ENCODE measurements at regions not wholly inside any gene's neighbourhood (a gene's known extent, or its start where the extent isn't known, plus 50 kb on each side); places are given as distances from the start of the nearest gene placed in this dataset.

- H2BK120ac ChIP-seq (ENCODE audit: low read depth, low read length) = no peak overlapping the region
- H3K23ac ChIP-seq (ENCODE audit: low read depth, low read length, poor library complexity) = no peak overlapping the region
- no peak overlapping the region for H3K4me3 ChIP-seq (ENCODE audit: low read length in 2 of 2)
- no peak overlapping the region for H4K8ac ChIP-seq (ENCODE audit: low read depth, low read length)
- H3K9ac ChIP-seq (ENCODE audit: low read depth, low read length, poor library complexity) = no peak overlapping the region
- H2AFZ ChIP-seq (ENCODE audit: low read length) = no peak overlapping the region
- H3K14ac ChIP-seq (ENCODE audit: low read length) = no peak overlapping the region
- no peak overlapping the region for H2BK5ac ChIP-seq (ENCODE audit: low read length)
- peaks cover 0 to 5% of the 10 kb centered on the region in 2 donors for H3K4me1 ChIP-seq (ENCODE audit: control insufficient read depth in 2 of 2, insufficient read depth in 1 of 2, low read depth in 1 of 2, low read length in 2 of 2)
- no peaks in the 10 kb centered on the region for H3K36me3 ChIP-seq (replicated peaks in 1 of 2; ENCODE audit: control insufficient read depth in 2 of 2, insufficient read depth in 2 of 2, low read length in 2 of 2)
- DNase-seq (ENCODE audit: low spot score) = no peak
- H4K91ac ChIP-seq (ENCODE audit: low read depth, low read length, poor library complexity) = no peak overlapping the region
- no peak overlapping the region for H2AK5ac ChIP-seq (ENCODE audit: low read depth, low read length)
- H3K79me1 ChIP-seq (ENCODE audit: low read depth, low read length) = no peaks in the 10 kb centered on the region
- H3K9me3 ChIP-seq (replicated peaks in 1 of 2; ENCODE audit: control insufficient read depth in 2 of 2, insufficient read depth in 1 of 2, low read depth in 1 of 2, low read length in 2 of 2) = peaks cover 0 to 2% of the 10 kb centered on the region in 2 donors
- no peak overlapping the region for H3K4ac ChIP-seq (ENCODE audit: low read length)
- no peaks in the 10 kb centered on the region for H3K27me3 ChIP-seq (ENCODE audit: control insufficient read depth in 3 of 3, insufficient read depth in 3 of 3, low read depth in 1 of 3, low read length in 3 of 3)
- no peak overlapping the region for H2BK15ac ChIP-seq (ENCODE audit: low read length)
- no peak overlapping the region for H2BK12ac ChIP-seq (ENCODE audit: low read length)
- H3K4me2 ChIP-seq (ENCODE audit: insufficient read depth, low read length, poor library complexity, severe bottlenecking) = no peak overlapping the region
- H3K27ac ChIP-seq (replicated peaks; ENCODE audit: low read length) = no peak overlapping the region
- H3K18ac ChIP-seq (ENCODE audit: low read length) = no peak overlapping the region
- WGBS, 2 donors (ENCODE audit: extremely low coverage in 2 of 2, insufficient read length in 2 of 2, insufficient replicate concordance in 1 of 2) = no CpG with 5 or more reads among the region's 4 CpGs
These were observed 62.7 kb downstream of the CYCS start for GRCh38 chr7:25062380-25062779.

- Histone ChIP-seq H2BK120ac (ENCODE audit: low read depth, low read length) (no peak overlapping the region), H4K8ac (ENCODE audit: low read depth, low read length) (no peak overlapping the region), H3K4ac (ENCODE audit: low read length) (no peak overlapping the region), H2BK12ac (ENCODE audit: low read length) (no peak overlapping the region), H3K18ac (ENCODE audit: low read length) (no peak overlapping the region), H3K79me1 (ENCODE audit: low read depth, low read length) (no peaks in the 10 kb centered on the region), H3K27ac (replicated peaks; ENCODE audit: low read length) (no peak overlapping the region), H3K4me1 (ENCODE audit: control insufficient read depth in 2 of 2, insufficient read depth in 1 of 2, low read depth in 1 of 2, low read length in 2 of 2) (peaks cover 0 to 5% of the 10 kb centered on the region in 2 donors), H3K36me3 (replicated peaks in 1 of 2; ENCODE audit: control insufficient read depth in 2 of 2, insufficient read depth in 2 of 2, low read length in 2 of 2) (no peaks in the 10 kb centered on the region), H2AFZ (ENCODE audit: low read length) (no peak overlapping the region), H3K4me2 (ENCODE audit: insufficient read depth, low read length, poor library complexity, severe bottlenecking) (no peak overlapping the region), H3K23ac (ENCODE audit: low read depth, low read length, poor library complexity) (no peak overlapping the region), H4K91ac (ENCODE audit: low read depth, low read length, poor library complexity) (no peak overlapping the region), H3K4me3 (ENCODE audit: low read length in 2 of 2) (no peak overlapping the region), H2AK5ac (ENCODE audit: low read depth, low read length) (no peak overlapping the region), H3K9me3 (replicated peaks in 1 of 2; ENCODE audit: control insufficient read depth in 2 of 2, insufficient read depth in 1 of 2, low read depth in 1 of 2, low read length in 2 of 2) (peaks cover 0 to 2% of the 10 kb centered on the region in 2 donors), H3K27me3 (ENCODE audit: control insufficient read depth in 3 of 3, insufficient read depth in 3 of 3, low read depth in 1 of 3, low read length in 3 of 3) (no peaks in the 10 kb centered on the region), H2BK15ac (ENCODE audit: low read length) (no peak overlapping the region), H3K9ac (ENCODE audit: low read depth, low read length, poor library complexity) (no peak overlapping the region), H3K14ac (ENCODE audit: low read length) (peak overlapping the region; percentile 4), H2BK5ac (ENCODE audit: low read length) (no peak overlapping the region)
- no CpG with 5 or more reads among the region's 17 CpGs for WGBS, 2 donors (ENCODE audit: extremely low coverage in 2 of 2, insufficient read length in 2 of 2, insufficient replicate concordance in 1 of 2)
- no peak for DNase-seq (ENCODE audit: low spot score)
These were observed 64.5 kb downstream of the CYCS start for GRCh38 chr7:25060487-25061055.

DNA sequence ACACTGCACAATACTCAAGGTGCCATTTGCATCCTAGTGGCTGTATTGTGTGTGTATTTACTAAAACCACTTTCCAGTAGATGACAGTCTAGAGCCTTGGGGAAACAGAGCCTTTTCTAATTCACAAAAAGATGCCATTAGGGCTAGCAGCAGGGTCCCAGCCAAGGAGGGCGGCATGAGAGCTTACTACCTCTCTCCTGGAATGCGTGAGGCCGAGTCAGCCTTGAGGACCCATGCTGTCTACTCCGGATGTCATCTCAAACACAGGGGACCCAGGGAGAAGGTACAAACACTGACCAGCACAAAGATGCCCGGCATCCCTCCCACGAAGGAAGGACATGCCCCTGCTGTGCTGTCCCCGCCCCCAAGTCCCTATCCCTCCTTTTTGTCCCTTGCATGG is 65.5 kb downstream of the CYCS start:
- no peak overlapping the region for H3K4me3 ChIP-seq (ENCODE audit: low read length in 2 of 2)
- no peak overlapping the region for H3K14ac ChIP-seq (ENCODE audit: low read length)
- peaks cover 0 to 2% of the 10 kb centered on the region in 2 donors for H3K9me3 ChIP-seq (replicated peaks in 1 of 2; ENCODE audit: control insufficient read depth in 2 of 2, insufficient read depth in 1 of 2, low read depth in 1 of 2, low read length in 2 of 2)
- H3K79me1 ChIP-seq (ENCODE audit: low read depth, low read length) = no peaks in the 10 kb centered on the region
- no peak overlapping the region for H3K9ac ChIP-seq (ENCODE audit: low read depth, low read length, poor library complexity)
- no peak overlapping the region for H2AFZ ChIP-seq (ENCODE audit: low read length)
- H4K91ac ChIP-seq (ENCODE audit: low read depth, low read length, poor library complexity) = no peak overlapping the region
- no peaks in the 10 kb centered on the region for H3K27me3 ChIP-seq (ENCODE audit: control insufficient read depth in 3 of 3, insufficient read depth in 3 of 3, low read depth in 1 of 3, low read length in 3 of 3)
- no peak overlapping the region for H4K8ac ChIP-seq (ENCODE audit: low read depth, low read length)
- H3K4me1 ChIP-seq (ENCODE audit: control insufficient read depth in 2 of 2, insufficient read depth in 1 of 2, low read depth in 1 of 2, low read length in 2 of 2) = peaks cover 0 to 5% of the 10 kb centered on the region in 2 donors
- no peak overlapping the region for H3K18ac ChIP-seq (ENCODE audit: low read length)
- no peak for DNase-seq (ENCODE audit: low spot score)
- H3K4me2 ChIP-seq (ENCODE audit: insufficient read depth, low read length, poor library complexity, severe bottlenecking) = no peak overlapping the region
- WGBS, 2 donors (ENCODE audit: extremely low coverage in 2 of 2, insufficient read length in 2 of 2, insufficient replicate concordance in 1 of 2) = no CpG with 5 or more reads among the region's 7 CpGs
- no peak overlapping the region for H2BK15ac ChIP-seq (ENCODE audit: low read length)
- no peak overlapping the region for H2BK5ac ChIP-seq (ENCODE audit: low read length)
- no peak overlapping the region for H2AK5ac ChIP-seq (ENCODE audit: low read depth, low read length)
- no peak overlapping the region for H2BK120ac ChIP-seq (ENCODE audit: low read depth, low read length)
- no peak overlapping the region for H3K23ac ChIP-seq (ENCODE audit: low read depth, low read length, poor library complexity)
- H3K4ac ChIP-seq (ENCODE audit: low read length) = no peak overlapping the region
- no peak overlapping the region for H2BK12ac ChIP-seq (ENCODE audit: low read length)
- H3K36me3 ChIP-seq (replicated peaks in 1 of 2; ENCODE audit: control insufficient read depth in 2 of 2, insufficient read depth in 2 of 2, low read length in 2 of 2) = no peaks in the 10 kb centered on the region
- no peak overlapping the region for H3K27ac ChIP-seq (replicated peaks; ENCODE audit: low read length)

- H3K27me3 ChIP-seq (ENCODE audit: control insufficient read depth in 3 of 3, insufficient read depth in 3 of 3, low read depth in 1 of 3, low read length in 3 of 3) = no peaks in the 10 kb centered on the region
- no peak overlapping the region for H4K8ac ChIP-seq (ENCODE audit: low read depth, low read length)
- H2BK5ac ChIP-seq (ENCODE audit: low read length) = no peak overlapping the region
- H2AFZ ChIP-seq (ENCODE audit: low read length) = no peak overlapping the region
- H3K18ac ChIP-seq (ENCODE audit: low read length) = no peak overlapping the region
- no peaks in the 10 kb centered on the region for H3K36me3 ChIP-seq (replicated peaks in 1 of 2; ENCODE audit: control insufficient read depth in 2 of 2, insufficient read depth in 2 of 2, low read length in 2 of 2)
- H3K14ac ChIP-seq (ENCODE audit: low read length) = no peak overlapping the region
- H4K91ac ChIP-seq (ENCODE audit: low read depth, low read length, poor library complexity) = no peak overlapping the region
- H2BK12ac ChIP-seq (ENCODE audit: low read length) = no peak overlapping the region
- H3K4me3 ChIP-seq (ENCODE audit: low read length in 2 of 2) = no peak overlapping the region
- DNase-seq (ENCODE audit: low spot score) = no peak
- no peak overlapping the region for H2AK5ac ChIP-seq (ENCODE audit: low read depth, low read length)
- no peak overlapping the region for H3K9ac ChIP-seq (ENCODE audit: low read depth, low read length, poor library complexity)
- WGBS, 2 donors (ENCODE audit: extremely low coverage in 2 of 2, insufficient read length in 2 of 2, insufficient replicate concordance in 1 of 2) = no CpG with 5 or more reads among the region's 4 CpGs
- H3K4me2 ChIP-seq (ENCODE audit: insufficient read depth, low read length, poor library complexity, severe bottlenecking) = no peak overlapping the region
- no peak overlapping the region for H2BK15ac ChIP-seq (ENCODE audit: low read length)
- H3K4me1 ChIP-seq (ENCODE audit: control insufficient read depth in 2 of 2, insufficient read depth in 1 of 2, low read depth in 1 of 2, low read length in 2 of 2) = peaks cover 0 to 5% of the 10 kb centered on the region in 2 donors
- no peak overlapping the region for H2BK120ac ChIP-seq (ENCODE audit: low read depth, low read length)
- H3K27ac ChIP-seq (replicated peaks; ENCODE audit: low read length) = no peak overlapping the region
- H3K23ac ChIP-seq (ENCODE audit: low read depth, low read length, poor library complexity) = no peak overlapping the region
- no peak overlapping the region for H3K4ac ChIP-seq (ENCODE audit: low read length)
- no peaks in the 10 kb centered on the region for H3K9me3 ChIP-seq (replicated peaks in 1 of 2; ENCODE audit: control insufficient read depth in 2 of 2, insufficient read depth in 1 of 2, low read depth in 1 of 2, low read length in 2 of 2)
- no peaks in the 10 kb centered on the region for H3K79me1 ChIP-seq (ENCODE audit: low read depth, low read length)
These were observed 68.7 kb downstream of the CYCS start for GRCh38 chr7:25056368-25056767.
